Stimulated activated CD4-positive, alpha-beta T cell treated with anti-CD3 and anti-CD28 coated beads, TNF-alpha, amount 100 ng/mL, for 48 hours (primary cell): ENCODE measurements at regions not wholly inside any gene's neighbourhood (a gene's known extent, or its start where the extent isn't known, plus 50 kb on each side); places are given as distances from the start of the nearest gene placed in this dataset.
"Not testable (repeated sequence)": the region's sequence is repeated elsewhere in the genome, so short reads cannot be mapped to it uniquely, and the experiment has no call there.

ENCODE experiments used
- DNase-seq, 3 donors: peaks; one replicate each; pipeline ENCODE4 v3.0.0-alpha.2; 2020; ENCODE audit warnings: low read depth in 3 of 3

DNA sequence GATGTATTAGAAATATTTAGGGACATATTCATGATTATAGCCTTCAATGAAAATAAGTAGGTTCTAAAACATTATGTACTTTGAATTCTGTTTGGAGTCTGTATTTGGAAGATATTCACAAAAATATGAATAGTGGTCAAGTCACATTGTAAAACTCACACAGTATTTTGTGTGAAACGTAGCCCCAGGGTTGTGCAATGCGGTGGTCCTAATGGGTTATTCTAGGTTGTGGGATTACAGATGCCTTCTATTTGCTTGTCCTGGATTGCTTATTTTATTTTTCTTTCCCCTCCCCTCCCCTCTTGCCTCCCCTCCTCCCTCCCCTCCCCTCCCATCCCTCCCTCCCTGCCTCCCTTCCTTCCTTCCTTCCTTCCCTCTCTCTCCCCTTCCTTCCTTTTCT is 93.7 kb upstream of the THUMPD2 start:
- DNase-seq, result no peak

DNA sequence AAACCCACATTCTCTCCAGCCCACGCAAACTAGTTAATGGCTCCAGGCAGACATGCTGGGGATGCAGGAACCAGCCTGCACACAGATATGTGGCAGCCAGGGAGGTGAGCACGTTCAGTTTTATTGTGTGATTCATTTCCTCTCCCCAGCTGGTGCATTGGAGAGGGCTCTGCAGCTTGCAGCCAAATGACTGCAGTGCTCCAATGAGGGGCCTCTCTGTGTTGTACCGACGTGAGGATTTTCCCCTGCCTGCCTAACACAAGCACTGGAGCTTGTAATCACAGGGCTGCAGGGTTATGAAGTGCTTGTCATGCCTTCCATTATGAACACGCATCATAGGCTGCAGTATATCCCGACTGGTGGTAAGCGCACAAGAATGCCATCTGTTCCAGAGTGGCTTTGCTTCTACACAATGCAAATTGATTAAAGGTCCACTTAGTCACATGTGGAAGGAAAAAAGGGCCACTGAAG is 92.3 kb upstream of the THUMPD2 start:
- DNase-seq, result no peak

GRCh38 chr2:39870871-39871270 is 91.8 kb upstream of the THUMPD2 start:
- no peak for DNase-seq

- DNase-seq, result no peak
These were observed 88.2 kb upstream of the THUMPD2 start for GRCh38 chr2:39867268-39867667.

DNA sequence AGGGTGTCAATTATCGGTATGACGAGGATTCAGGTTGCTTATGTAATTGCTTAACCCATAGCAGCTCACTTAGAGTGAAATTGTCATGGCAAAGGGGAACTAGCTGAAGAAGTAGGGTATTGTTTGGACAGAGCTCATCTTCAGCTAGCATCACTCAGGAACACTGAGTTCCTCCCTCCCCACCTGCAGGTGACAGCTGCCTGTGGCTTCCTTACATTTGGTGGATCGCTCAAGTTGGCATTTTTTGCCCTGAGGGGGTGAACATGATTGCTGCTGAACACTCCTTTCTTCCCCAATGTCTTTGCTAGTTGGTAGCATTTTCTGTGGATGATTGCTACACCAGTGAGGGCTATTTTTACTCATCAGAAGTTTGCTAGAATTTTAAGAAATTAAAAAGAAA is 86.7 kb upstream of the THUMPD2 start:
- no peak for DNase-seq

GRCh38 chr2:39863672-39864071 is 84.6 kb upstream of the THUMPD2 start:
- not testable (repeated sequence) for DNase-seq

DNA sequence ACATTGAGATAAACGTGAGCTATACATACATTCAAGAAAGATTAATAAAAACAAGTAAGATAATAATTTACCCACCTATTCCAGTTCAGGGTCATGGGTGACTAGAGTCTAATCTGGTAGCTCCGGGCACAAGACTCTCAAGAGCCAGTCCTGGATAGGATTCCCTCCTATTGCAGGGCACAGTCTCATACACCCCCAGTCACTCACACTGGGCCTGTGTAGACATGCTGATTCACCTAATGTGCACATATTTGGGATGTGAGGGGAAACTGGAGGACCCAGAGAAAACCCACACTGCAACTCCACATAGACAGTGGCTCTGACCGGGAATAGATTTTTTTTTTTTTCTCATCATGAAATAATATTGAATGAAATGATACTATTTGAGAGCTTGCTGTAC is 81.5 kb upstream of the THUMPD2 start:
- no peak for DNase-seq

- DNase-seq, result no peak
These were observed 79.6 kb upstream of the THUMPD2 start for GRCh38 chr2:39858677-39859076.

DNA sequence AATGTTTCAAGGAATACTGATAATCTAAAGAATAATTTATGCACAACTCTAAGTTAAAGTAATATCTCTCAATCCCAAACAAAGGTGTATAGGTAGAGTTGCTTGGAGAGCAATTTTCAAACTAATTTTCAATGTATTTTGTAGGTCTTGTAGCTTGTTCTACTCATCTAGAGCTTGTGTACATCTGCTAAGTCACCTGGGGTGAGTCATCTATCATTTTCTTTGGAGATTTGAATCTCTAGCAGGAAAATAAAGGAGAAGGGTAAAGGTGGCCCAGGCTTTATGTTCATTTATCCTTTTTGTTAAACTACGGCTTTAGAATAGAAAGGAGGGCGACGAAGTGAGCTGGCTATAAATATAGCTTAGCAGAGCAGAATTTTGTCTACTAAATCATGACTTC is 76.8 kb upstream of the THUMPD2 start:
- DNase-seq, result no peak

- no peak for DNase-seq
These were observed 75.7 kb upstream of the THUMPD2 start for GRCh38 chr2:39854771-39855170.

GRCh38 chr2:39852831-39853230 is 73.8 kb upstream of the THUMPD2 start:
- no peak for DNase-seq

- no peak for DNase-seq
These were observed 72.6 kb upstream of the THUMPD2 start for GRCh38 chr2:39851651-39852110.

GRCh38 chr2:39851251-39851650 is 72.2 kb upstream of the THUMPD2 start:
- DNase-seq, result no peak

GRCh38 chr2:39849982-39850526 is 71.0 kb upstream of the THUMPD2 start:
- DNase-seq, result no peak

GRCh38 chr2:39849064-39849463 is 70.0 kb upstream of the THUMPD2 start:
- DNase-seq, result no peak

DNA sequence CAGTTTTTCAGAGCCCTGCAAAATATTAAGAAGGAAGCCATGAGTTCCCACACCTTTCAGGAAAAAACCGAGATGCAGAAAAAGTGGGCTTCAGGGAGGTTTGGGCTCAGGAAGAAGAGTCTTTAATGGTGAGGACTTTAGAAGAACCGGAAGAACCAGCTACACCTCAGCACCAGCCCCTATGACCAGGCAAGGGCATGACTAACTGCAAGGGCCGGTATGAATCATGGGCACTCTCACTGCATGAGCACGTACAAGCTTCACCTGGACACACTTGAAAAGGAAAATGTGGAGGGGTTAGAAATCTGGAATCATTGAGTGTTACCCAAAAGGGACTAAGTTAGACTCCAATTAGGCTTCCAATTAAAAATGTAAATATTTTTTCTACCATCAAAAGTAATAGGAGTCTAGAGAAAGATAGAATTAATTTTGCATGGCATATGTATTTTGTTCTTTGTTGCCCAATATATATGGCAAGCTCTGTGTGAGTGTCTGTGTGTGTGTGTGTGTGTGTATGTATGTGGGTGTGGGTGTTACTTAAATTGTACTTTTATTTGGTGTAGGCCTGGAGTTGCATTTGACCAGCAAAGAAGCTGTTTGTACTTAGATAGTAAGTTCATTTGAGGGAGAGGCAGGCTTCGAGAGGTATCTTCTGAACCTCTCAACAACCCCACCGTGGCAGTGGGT is 66.5 kb upstream of the THUMPD2 start:
- no peak for DNase-seq

DNA sequence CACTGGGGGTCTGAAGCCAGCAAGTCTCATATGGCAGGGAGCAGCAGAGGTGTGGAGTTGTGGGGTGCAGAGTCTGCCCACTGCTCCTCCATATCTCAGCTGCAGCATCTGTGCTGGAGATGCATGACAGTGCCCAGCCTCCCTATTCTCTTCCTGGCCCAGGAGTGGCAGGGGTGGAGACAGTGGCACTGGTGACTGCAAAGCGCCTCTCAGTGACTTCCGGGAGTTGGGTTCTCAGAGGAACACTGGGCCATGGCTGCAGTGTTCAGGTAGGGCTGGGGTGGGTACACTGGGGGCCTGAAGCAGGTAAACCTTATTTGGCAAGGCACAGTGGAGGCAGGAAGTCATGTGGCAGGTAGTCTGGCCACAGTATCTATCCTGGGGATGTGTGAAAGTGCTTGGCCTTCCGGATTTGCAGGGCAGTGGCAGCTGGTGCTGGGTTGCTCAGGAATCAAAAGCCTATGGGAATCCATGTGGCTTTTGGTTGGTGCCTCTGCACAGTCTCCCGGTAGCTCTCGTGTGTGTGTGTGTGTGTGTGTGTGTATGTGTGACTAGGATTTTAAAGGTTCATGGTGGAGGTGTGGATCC is 60.3 kb upstream of the THUMPD2 start:
- DNase-seq, result no peak

GRCh38 chr2:39838589-39838988 is 59.5 kb upstream of the THUMPD2 start:
- DNase-seq, result no peak

GRCh38 chr2:39837856-39838453 is 58.9 kb upstream of the THUMPD2 start:
- DNase-seq, result no peak

DNA sequence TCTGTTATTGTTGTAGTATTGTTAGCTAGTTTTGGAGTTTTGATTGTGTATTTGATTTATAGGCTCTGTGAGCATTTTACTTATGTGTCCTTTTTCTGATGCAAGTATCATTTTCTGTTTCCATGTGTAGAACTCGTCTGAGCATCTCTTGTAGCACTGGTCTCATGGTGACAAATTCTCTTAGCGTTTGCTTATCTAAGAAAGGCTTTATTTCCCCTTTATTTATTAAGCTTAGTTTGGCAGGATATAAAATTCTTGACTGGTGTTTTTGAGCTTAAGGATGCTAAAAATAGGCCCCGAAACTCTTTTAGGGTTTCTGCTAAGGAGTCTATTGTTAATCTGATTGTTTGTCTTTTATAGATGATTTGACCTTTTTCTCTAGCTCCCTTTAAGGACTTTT is 57.6 kb upstream of the THUMPD2 start:
- DNase-seq, result no peak

GRCh38 chr2:39834426-39834825 is 55.4 kb upstream of the THUMPD2 start:
- DNase-seq, result no peak

- DNase-seq, result not testable (repeated sequence)
These were observed 51.6 kb upstream of the THUMPD2 start for GRCh38 chr2:39830610-39831009.
